Stimulated activated CD4-positive, alpha-beta T cell treated with anti-CD3 and anti-CD28 coated beads, Interleukin-1b, Interleukin-23, amount 100 ng/mL, for 1 hour (primary cell): ENCODE measurements at regions not wholly inside any gene's neighbourhood (a gene's known extent, or its start where the extent isn't known, plus 50 kb on each side); places are given as distances from the start of the nearest gene placed in this dataset.

ENCODE experiments used
- DNase-seq, 2 donors: peaks; one replicate each; pipeline ENCODE4 v3.0.0-alpha.2; 2020; ENCODE audit warnings: low read depth in 2 of 2

GRCh38 chr11:122276221-122276620, 160.2 kb upstream of the BLID start:
- DNase-seq = no peak

DNA sequence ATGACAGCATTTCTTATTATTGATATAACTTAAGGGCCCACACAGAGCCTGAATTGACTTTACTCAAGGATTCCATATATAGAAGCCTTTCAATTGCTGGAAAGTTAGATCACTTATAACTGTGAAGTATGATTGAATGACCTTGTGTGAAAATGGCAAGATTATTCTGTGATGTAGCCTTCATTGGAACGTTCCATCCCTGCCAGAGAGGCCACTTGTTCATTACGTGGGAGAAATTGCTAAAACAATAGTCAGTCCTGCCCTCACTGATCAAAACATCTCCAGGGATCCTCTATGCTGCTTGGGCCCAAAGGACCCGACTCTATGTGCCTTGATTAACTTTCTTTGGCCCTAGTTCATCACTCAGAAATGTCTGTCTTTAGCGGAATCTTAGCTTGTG, 159.5 kb upstream of the BLID start:
- no peak for DNase-seq

GRCh38 chr11:122273476-122274191, 157.6 kb upstream of the BLID start:
- DNase-seq = no peak

DNA sequence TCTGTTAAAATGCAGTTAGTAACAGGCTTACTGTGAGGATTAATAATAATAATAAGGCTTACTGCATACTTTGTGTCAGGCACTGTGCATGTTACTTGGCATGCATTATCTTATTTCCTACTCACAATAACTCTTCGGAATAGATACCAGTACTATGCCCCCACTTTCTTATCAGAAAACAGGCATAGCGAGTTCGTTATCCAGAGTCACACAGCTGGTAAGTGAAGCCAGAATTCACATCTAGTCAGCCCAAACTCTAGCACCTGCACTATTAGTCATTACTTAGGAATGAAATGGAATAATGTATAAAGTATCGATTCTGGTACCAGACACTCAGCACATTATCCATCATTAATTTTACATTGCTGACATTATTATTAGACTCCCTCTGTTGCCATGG, 155.7 kb upstream of the BLID start:
- no peak for DNase-seq

- DNase-seq = no peak
Measured at GRCh38 chr11:122271137-122271536, 155.1 kb upstream of the BLID start.

DNA sequence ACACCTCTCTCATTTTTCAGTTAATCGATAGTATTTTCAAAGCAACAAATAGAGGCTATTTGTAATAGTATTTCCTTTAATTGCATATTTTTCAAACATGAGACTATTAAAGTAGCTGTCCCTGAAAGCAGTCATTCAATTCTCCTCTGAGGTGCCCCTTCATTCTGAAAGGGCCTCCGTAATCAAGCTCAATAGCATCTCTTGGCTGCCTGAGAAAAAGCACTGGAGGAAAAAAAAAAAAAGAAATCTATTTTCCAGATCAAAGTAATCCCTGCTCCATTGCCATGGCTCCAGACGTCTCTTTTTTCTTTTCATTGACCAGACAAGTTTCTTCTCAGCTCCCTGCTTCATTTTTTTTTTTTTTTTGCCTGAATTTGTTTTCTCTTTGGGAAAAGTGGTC, 154.5 kb upstream of the BLID start:
- no peak for DNase-seq

- no peak for DNase-seq
Measured at GRCh38 chr11:122269824-122270223, 153.8 kb upstream of the BLID start.

- DNase-seq = no peak
Measured at GRCh38 chr11:122268601-122269130, 152.7 kb upstream of the BLID start.

DNA sequence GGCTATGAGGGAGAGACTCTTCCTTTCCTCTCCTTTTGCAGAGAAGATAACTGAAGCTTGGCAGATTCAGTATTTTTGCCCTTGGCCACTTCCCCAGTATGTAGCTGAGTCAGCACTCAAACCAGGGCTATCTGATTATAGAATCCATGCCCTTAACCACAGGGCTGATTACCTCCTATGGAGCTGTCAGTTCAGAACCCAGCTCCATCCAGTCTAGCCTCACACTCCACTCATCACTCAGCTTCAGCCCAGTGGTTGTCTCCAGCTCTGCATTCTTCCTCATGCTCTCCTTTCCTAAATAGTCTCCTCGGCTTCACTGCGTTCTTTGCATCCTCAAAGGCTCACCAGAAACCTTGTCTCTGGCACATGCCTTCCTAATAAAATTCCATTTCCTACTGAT, 151.6 kb upstream of the BLID start:
- no peak for DNase-seq

DNA sequence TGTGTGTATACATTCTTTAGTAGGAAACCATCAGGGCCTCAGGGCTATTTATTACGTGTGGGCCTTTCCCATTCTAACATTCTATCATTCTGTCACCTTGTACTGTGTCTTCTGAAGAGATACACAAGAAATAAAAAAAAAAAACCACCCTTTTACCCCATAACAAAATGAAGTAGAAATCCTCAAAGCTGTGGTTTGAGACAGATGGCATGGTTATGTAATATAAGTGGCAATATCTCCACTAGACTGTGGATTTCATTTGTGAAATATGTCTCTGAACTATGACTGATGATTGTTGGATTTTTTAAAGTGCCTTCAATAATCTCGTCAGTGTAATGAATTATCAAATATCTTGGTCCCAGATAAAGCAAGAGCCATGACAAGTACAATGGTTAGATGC, 150.0 kb upstream of the BLID start:
- no peak for DNase-seq

- DNase-seq = no peak
Measured at GRCh38 chr11:122264121-122264520, 148.1 kb upstream of the BLID start.

DNA sequence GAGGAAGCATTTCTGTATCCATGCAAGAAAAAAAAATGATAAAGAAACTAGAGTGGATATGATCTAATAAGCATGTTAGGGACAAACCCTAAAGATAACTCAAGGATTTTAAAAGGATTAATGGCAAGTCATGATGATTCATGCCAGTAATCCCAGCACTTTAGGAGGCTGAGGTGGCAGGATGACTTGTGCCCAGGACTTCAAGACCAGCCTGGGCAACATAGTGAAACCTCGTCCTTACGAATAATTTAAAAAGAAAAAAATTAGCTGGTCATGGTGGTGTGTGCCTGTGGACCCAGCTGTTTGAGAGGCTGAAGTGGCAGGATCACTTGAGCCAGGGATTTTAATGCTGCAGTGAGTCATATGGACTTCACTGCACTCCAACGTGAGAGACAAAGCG, 145.5 kb upstream of the BLID start:
- DNase-seq = no peak

- DNase-seq = no peak
Measured at GRCh38 chr11:122259195-122259821, 143.3 kb upstream of the BLID start.

DNA sequence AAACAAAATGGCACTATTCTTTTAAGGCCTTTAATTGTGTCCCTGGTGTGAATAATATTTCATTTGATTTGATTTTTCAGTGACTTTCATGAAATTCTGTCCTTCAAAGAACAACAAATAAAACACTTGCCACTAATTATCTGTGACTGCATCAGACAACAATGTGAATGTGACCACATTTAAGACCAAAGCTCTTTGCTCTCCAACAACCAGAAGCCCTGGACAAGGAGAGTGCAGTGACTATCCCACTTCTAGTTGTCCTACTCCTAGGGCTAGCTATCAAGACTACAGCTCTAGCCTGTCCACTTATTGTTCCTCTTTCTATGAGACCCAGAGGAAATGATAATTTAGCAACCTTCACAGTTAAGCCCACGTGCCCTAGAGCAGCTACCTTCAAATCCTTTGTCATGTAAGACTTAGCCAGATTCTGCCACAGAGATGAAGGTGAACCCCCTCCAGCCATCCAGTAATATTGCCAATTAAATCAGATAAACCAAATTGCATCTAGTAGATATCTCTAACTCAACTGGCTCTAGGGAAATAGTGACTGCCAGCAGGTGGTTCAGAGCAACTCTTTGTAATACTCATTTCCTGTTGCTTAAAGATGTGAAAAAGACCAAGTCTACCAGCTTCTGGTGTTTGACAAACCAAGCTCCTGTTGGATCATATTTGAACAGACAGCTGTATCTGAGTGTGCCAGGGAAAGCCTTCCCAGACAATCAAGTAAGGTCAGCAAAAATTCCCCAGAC, 142.6 kb upstream of the BLID start:
- DNase-seq = no peak

- DNase-seq = no peak
Measured at GRCh38 chr11:122253589-122254231, 137.7 kb upstream of the BLID start.

GRCh38 chr11:122248939-122249338, 132.9 kb upstream of the BLID start:
- DNase-seq = no peak

DNA sequence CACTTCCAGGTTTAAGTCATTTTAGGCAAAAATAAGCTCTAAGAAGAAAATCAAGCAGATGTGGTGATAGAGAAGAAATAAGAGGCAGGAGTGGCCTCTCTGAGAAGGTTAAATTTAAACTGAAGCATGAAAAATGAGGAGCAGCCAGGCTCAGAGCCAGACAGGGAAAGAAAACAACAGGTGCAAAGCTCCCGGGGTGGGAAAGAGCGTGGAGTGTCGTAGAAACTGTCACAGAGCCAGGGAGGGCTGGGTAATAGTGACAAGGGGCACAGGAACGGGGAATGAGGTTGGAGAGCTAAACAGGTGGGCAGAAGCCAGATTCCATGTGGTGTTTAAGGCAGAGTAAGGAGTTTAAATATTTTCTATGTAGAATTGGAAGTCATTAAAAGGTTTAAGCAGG, 132.1 kb upstream of the BLID start:
- no peak for DNase-seq

DNA sequence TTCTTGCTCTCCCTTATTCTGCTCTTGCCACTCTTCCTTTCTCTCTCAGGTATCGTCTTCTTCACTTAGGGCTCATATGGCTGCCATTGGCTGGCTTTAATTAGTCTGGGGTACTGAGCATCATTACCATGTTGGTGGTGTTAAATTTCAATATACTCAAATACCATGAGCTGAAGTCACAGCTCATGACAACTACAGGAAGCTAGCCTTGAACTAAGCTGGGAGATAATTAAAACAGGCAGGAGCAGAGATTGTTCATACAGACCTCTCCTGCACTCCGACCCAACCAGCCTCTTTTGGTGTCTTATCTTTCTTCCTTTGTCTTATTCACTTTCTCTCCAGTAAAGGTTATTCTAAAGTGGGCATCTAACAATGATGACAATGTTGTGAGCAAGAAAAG, 130.9 kb upstream of the BLID start:
- no peak for DNase-seq

DNA sequence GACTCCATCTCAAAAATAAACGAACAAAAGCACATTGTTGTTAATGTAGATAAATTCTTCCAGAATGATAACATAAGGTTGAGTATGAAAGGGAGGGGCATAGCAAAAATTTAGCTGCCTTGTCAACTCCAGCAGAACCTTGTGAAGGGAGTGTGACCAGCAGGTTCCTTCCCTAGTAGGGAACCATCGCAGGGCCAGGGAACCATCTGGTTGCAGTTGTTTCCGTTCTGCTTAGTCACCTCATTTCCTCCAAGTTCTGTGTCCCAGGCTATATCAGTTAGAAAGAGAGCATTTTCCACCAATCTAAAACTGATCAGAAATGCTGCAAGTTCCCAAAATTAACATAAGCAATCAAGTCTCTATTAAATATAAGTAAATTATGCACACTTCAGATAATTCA, 126.7 kb upstream of the BLID start:
- DNase-seq = no peak

DNA sequence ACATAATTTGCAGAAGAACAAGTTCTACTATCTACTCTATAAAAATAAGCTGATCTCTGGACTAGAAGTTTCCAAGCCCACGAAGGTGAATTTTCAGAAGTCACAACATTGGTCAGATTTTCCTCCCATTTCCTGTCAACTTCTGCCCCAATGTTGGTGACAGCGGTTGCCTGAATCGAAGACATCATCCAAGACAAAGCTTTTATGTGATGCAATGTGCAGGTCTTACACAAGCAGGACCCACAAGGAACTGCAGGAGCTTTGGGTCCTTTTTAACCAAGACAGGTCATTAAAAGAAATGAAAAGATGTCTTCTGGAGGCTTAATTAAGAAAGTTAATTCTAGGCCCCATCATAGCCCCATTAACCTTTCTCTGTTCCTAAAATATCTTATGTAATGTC, 125.6 kb upstream of the BLID start:
- DNase-seq = no peak

- no peak for DNase-seq
Measured at GRCh38 chr11:122240638-122241037, 124.6 kb upstream of the BLID start.

DNA sequence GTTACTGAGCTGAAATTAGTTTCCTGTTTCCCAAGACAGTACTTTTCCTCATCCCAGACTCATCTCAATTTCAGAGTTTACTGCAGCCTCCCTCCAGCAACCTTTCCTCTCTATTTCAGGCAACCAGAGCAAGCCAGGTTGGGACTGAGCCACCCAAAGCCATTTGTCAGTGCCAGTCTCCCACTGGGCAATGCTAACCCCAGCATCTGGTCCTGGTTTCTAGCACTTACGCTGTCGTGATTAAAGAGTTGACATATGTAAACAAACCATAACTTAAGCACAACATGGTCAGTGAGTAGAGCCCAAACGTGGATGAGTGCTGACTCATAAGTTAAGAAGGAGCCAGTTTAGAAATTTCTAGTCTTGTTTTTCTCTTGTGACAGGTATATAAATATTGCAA, 119.6 kb upstream of the BLID start:
- no peak for DNase-seq
